GM23338 (cell line): ENCODE measurements at regions not wholly inside any gene's neighbourhood (a gene's known extent, or its start where the extent isn't known, plus 50 kb on each side); places are given as distances from the start of the nearest gene placed in this dataset.

ENCODE experiments used
- CREB1 ChIP-seq: fragments of 250-450 bp; sonication (Bioruptor Pico); IDR thresholded peaks from 2 replicates; pipeline ENCODE4 v1.5.0; 2020; ENCODE audit warnings: low read depth, mild to moderate bottlenecking, moderate library complexity
- ETS1 ChIP-seq: IDR thresholded peaks from 2 replicates; pipeline ENCODE4 v1.6.1; 2016; ENCODE audit warnings: antibody characterized with exemption
- EZH2 ChIP-seq: fragments of 200-600 bp; sonication (generic); IDR thresholded peaks from one replicate; pipeline ENCODE4 v1.8.0; 2017; ENCODE audit warnings: antibody characterized with exemption, mild to moderate bottlenecking, low read depth; ENCODE audit not compliant: unreplicated experiment
- JUNB ChIP-seq: IDR thresholded peaks from one replicate; pipeline ENCODE4 v1.6.1; 2016; ENCODE audit warnings: antibody characterized with exemption; ENCODE audit not compliant: unreplicated experiment
- NANOG ChIP-seq: IDR thresholded peaks from 2 replicates; pipeline ENCODE4 v1.6.1; 2016; ENCODE audit warnings: antibody characterized with exemption, borderline replicate concordance
- REST ChIP-seq: IDR thresholded peaks from one replicate; pipeline ENCODE4 v1.6.1; 2018; ENCODE audit warnings: antibody characterized with exemption; ENCODE audit not compliant: unreplicated experiment
- ZNF331 ChIP-seq: fragments of 250-450 bp; sonication (Bioruptor Pico); IDR thresholded peaks from 2 replicates; pipeline ENCODE4 v1.5.0; 2020; ENCODE audit warnings: low read depth, mild to moderate bottlenecking, moderate library complexity
- ZNF462 ChIP-seq: fragments of 250-450 bp; sonication (Bioruptor Pico); IDR thresholded peaks from 2 replicates; pipeline ENCODE4 v1.5.0; 2020; ENCODE audit warnings: mild to moderate bottlenecking, moderate library complexity

GRCh38 chr10:90447831-90448230 lies 410.0 kb downstream of the HTR7 start (continued):
- TF ChIP-seq ZNF462 (CRISPR knock-in tag) (no peak), CREB1 (no peak), ETS1 (no peak), NANOG (no peak), EZH2 (no peak), JUNB (no peak), ZNF331 (no peak), REST (no peak)
